ENCODE measurements at regions not wholly inside any gene's neighbourhood (a gene's known extent, or its start where the extent isn't known, plus 50 kb on each side); places are given as distances from the start of the nearest gene placed in this dataset.
"Not testable (repeated sequence)": the region's sequence is repeated elsewhere in the genome, so short reads cannot be mapped to it uniquely, and the experiment has no call there.

GRCh38 chr20:30508382-30508781, 749.1 kb upstream of the DEFB115 start:
- DNase-seq (ENCODE audit: low spot score): not testable (repeated sequence)

GRCh38 chr20:30511322-30512030, 746.0 kb upstream of the DEFB115 start:
- DNase-seq (ENCODE audit: low spot score): peak; percentile 25

- DNase-seq (ENCODE audit: low spot score): no peak
Measured at GRCh38 chr20:30513050-30513628, 744.3 kb upstream of the DEFB115 start.

GRCh38 chr20:30515915-30516314, 741.5 kb upstream of the DEFB115 start:
- DNase-seq (ENCODE audit: low spot score): not testable (repeated sequence)

GRCh38 chr20:30518906-30519305, 738.6 kb upstream of the DEFB115 start:
- not testable (repeated sequence) for DNase-seq (ENCODE audit: low spot score)

GRCh38 chr20:30521686-30522415, 735.6 kb upstream of the DEFB115 start:
- DNase-seq (ENCODE audit: low spot score): not testable (repeated sequence)

GRCh38 chr20:30524155-30524554, 733.3 kb upstream of the DEFB115 start:
- DNase-seq (ENCODE audit: low spot score): not testable (repeated sequence)

- DNase-seq (ENCODE audit: low spot score): not testable (repeated sequence)
Measured at GRCh38 chr20:30524761-30525160, 732.7 kb upstream of the DEFB115 start.

- not testable (repeated sequence) for DNase-seq (ENCODE audit: low spot score)
Measured at GRCh38 chr20:30533653-30534052, 723.8 kb upstream of the DEFB115 start.

GRCh38 chr20:30537459-30537858, 720.0 kb upstream of the DEFB115 start:
- peak; percentile 10 for DNase-seq (ENCODE audit: low spot score)

GRCh38 chr20:30540330-30541069, 717.0 kb upstream of the DEFB115 start:
- DNase-seq (ENCODE audit: low spot score): not testable (repeated sequence)

- DNase-seq (ENCODE audit: low spot score): not testable (repeated sequence)
Measured at GRCh38 chr20:30551236-30551635, 706.2 kb upstream of the DEFB115 start.

- DNase-seq (ENCODE audit: low spot score): not testable (repeated sequence)
Measured at GRCh38 chr20:30556797-30557196, 700.7 kb upstream of the DEFB115 start.

- DNase-seq (ENCODE audit: low spot score): not testable (repeated sequence)
Measured at GRCh38 chr20:30565086-30565485, 692.4 kb upstream of the DEFB115 start.

GRCh38 chr20:30569867-30570266, 687.6 kb upstream of the DEFB115 start:
- DNase-seq (ENCODE audit: low spot score): not testable (repeated sequence)

GRCh38 chr20:30570622-30571021, 686.8 kb upstream of the DEFB115 start:
- DNase-seq (ENCODE audit: low spot score): not testable (repeated sequence)

GRCh38 chr20:30574337-30574736, 683.1 kb upstream of the DEFB115 start:
- DNase-seq (ENCODE audit: low spot score): not testable (repeated sequence)

- DNase-seq (ENCODE audit: low spot score): not testable (repeated sequence)
Measured at GRCh38 chr20:30579069-30579468, 678.4 kb upstream of the DEFB115 start.

GRCh38 chr20:30579824-30580438, 677.5 kb upstream of the DEFB115 start:
- not testable (repeated sequence) for DNase-seq (ENCODE audit: low spot score)

- DNase-seq (ENCODE audit: low spot score): not testable (repeated sequence)
Measured at GRCh38 chr20:30581839-30582238, 675.6 kb upstream of the DEFB115 start.

- not testable (repeated sequence) for DNase-seq (ENCODE audit: low spot score)
Measured at GRCh38 chr20:30584403-30584802, 673.1 kb upstream of the DEFB115 start.

Measured in D341Med (cell line).